ENCODE measurements at regions not wholly inside any gene's neighbourhood (a gene's known extent, or its start where the extent isn't known, plus 50 kb on each side); places are given as distances from the start of the nearest gene placed in this dataset.

GRCh38 chr12:38384816-38385378, 68.3 kb downstream of the ALG10B start:
- intact Hi-C loops (cut with DNase I): no loop called here
- Histone ChIP-seq H3K27me3 (ENCODE audit: control insufficient read depth, insufficient read depth, low read length) (no peaks in the 10 kb centered on the region), H3K9ac (ENCODE audit: low read length in 3 of 3) (no peak overlapping the region), H3K9me3 (ENCODE audit: control insufficient read depth in 2 of 3, insufficient read depth in 1 of 3, low read length in 3 of 3) (peaks cover 0 to 2% (median 0%) of the 10 kb centered on the region in 3 donors), H3K36me3 (ENCODE audit: control insufficient read depth in 2 of 3, insufficient read depth in 3 of 3, low read length in 3 of 3) (no peaks in the 10 kb centered on the region), H3K4me3 (ENCODE audit: low read length in 3 of 3) (no peak overlapping the region), H3K4me1 (ENCODE audit: control insufficient read depth in 2 of 3, insufficient read depth in 2 of 3, low read depth in 1 of 3, low read length in 3 of 3) (no peaks in the 10 kb centered on the region), H3K27ac (ENCODE audit: low read depth in 2 of 2, low read length in 2 of 2) (no peak overlapping the region)
- TF ChIP-seq CTCF (IDR thresholded peaks at IDR 0.05; ENCODE audit: borderline replicate concordance, extremely low read depth, insufficient read depth): no peak
- DNase-seq: peak in 1 of 5 donors; percentile 40
- no peak for FAIRE-seq

- no peak for FAIRE-seq
- Histone ChIP-seq H3K4me1 (ENCODE audit: control insufficient read depth in 2 of 3, insufficient read depth in 2 of 3, low read depth in 1 of 3, low read length in 3 of 3) (no peaks in the 10 kb centered on the region), H3K27me3 (ENCODE audit: control insufficient read depth, insufficient read depth, low read length) (no peaks in the 10 kb centered on the region), H3K9ac (ENCODE audit: low read length in 3 of 3) (no peak overlapping the region), H3K9me3 (ENCODE audit: control insufficient read depth in 2 of 3, insufficient read depth in 1 of 3, low read length in 3 of 3) (peaks cover 0 to 2% (median 0%) of the 10 kb centered on the region in 3 donors), H3K27ac (ENCODE audit: low read depth in 2 of 2, low read length in 2 of 2) (no peak overlapping the region), H3K4me3 (ENCODE audit: low read length in 3 of 3) (no peak overlapping the region), H3K36me3 (ENCODE audit: control insufficient read depth in 2 of 3, insufficient read depth in 3 of 3, low read length in 3 of 3) (no peaks in the 10 kb centered on the region)
- TF ChIP-seq CTCF (IDR thresholded peaks at IDR 0.05; ENCODE audit: borderline replicate concordance, extremely low read depth, insufficient read depth): no peak
- intact Hi-C loops (cut with DNase I): no loop called here
- DNase-seq: no peak
Observed at GRCh38 chr12:38385486-38385885, 68.9 kb downstream of the ALG10B start.

- Histone ChIP-seq H3K9me3 (ENCODE audit: control insufficient read depth in 2 of 3, insufficient read depth in 1 of 3, low read length in 3 of 3) (no peaks in the 10 kb centered on the region), H3K27me3 (ENCODE audit: control insufficient read depth, insufficient read depth, low read length) (no peaks in the 10 kb centered on the region), H3K27ac (ENCODE audit: low read depth in 2 of 2, low read length in 2 of 2) (no peak overlapping the region), H3K9ac (ENCODE audit: low read length in 3 of 3) (no peak overlapping the region), H3K4me1 (ENCODE audit: control insufficient read depth in 2 of 3, insufficient read depth in 2 of 3, low read depth in 1 of 3, low read length in 3 of 3) (no peaks in the 10 kb centered on the region), H3K4me3 (ENCODE audit: low read length in 3 of 3) (no peak overlapping the region), H3K36me3 (ENCODE audit: control insufficient read depth in 2 of 3, insufficient read depth in 3 of 3, low read length in 3 of 3) (no peaks in the 10 kb centered on the region)
- DNase-seq (no peak), FAIRE-seq (no peak)
- intact Hi-C loops (cut with DNase I): no loop called here
- no peak for TF ChIP-seq CTCF (IDR thresholded peaks at IDR 0.05; ENCODE audit: borderline replicate concordance, extremely low read depth, insufficient read depth)
Observed at GRCh38 chr12:38386205-38386985, 69.8 kb downstream of the ALG10B start.
